ENCODE measurements at regions not wholly inside any gene's neighbourhood (a gene's known extent, or its start where the extent isn't known, plus 50 kb on each side); places are given as distances from the start of the nearest gene placed in this dataset.
A peak's percentile ranks its signal among the peaks of the same experiment; 100 is the strongest.
"Not testable (repeated sequence)": the region's sequence is repeated elsewhere in the genome, so short reads cannot be mapped to it uniquely, and the experiment has no call there.

GRCh38 chr2:14831458-14831857 is 198.9 kb downstream of the LRATD1 start:
- no peak for DNase-seq

GRCh38 chr2:14843507-14844204 is 211.1 kb downstream of the LRATD1 start:
- no peak for DNase-seq

- no peak for DNase-seq
Observed at GRCh38 chr2:14855751-14856150, 223.2 kb downstream of the LRATD1 start.

- DNase-seq = no peak
Observed at GRCh38 chr2:14861181-14861580, 228.7 kb downstream of the LRATD1 start.

- DNase-seq = no peak
Observed at GRCh38 chr2:14866736-14867352, 234.3 kb downstream of the LRATD1 start.

- DNase-seq = no peak
Observed at GRCh38 chr2:14867853-14868252, 235.3 kb downstream of the LRATD1 start.

- no peak for DNase-seq
Observed at GRCh38 chr2:14872779-14873325, 240.3 kb downstream of the LRATD1 start.

GRCh38 chr2:14881651-14882327 is 249.3 kb downstream of the LRATD1 start:
- DNase-seq = no peak

GRCh38 chr2:14884651-14885050 is 252.1 kb downstream of the LRATD1 start:
- no peak for DNase-seq

GRCh38 chr2:14891546-14891945 is 259.0 kb downstream of the LRATD1 start:
- DNase-seq = no peak

GRCh38 chr2:14896330-14897030 is 264.0 kb downstream of the LRATD1 start:
- no peak for DNase-seq

GRCh38 chr2:14899621-14900414 is 267.3 kb downstream of the LRATD1 start:
- DNase-seq = no peak

GRCh38 chr2:14901737-14902136 is 269.2 kb downstream of the LRATD1 start:
- no peak for DNase-seq

GRCh38 chr2:14902953-14903352 is 270.4 kb downstream of the LRATD1 start:
- no peak for DNase-seq

- DNase-seq = peak; percentile 22
Observed at GRCh38 chr2:14903709-14904374, 271.3 kb downstream of the LRATD1 start.

- DNase-seq = not testable (repeated sequence)
Observed at GRCh38 chr2:14904378-14904777, 271.9 kb downstream of the LRATD1 start.

- no peak for DNase-seq
Observed at GRCh38 chr2:14905571-14905970, 273.1 kb downstream of the LRATD1 start.

GRCh38 chr2:14907014-14907612 is 274.6 kb downstream of the LRATD1 start:
- no peak for DNase-seq

GRCh38 chr2:14909795-14910194 is 277.3 kb downstream of the LRATD1 start:
- no peak for DNase-seq

- no peak for DNase-seq
Observed at GRCh38 chr2:14910654-14911053, 278.1 kb downstream of the LRATD1 start.

GRCh38 chr2:14915983-14916382 is 283.5 kb downstream of the LRATD1 start:
- no peak for DNase-seq

Data from inflammatory macrophage treated with lipopolysaccharide for 4 hours (primary cell).